ENCODE measurements at regions not wholly inside any gene's neighbourhood (a gene's known extent, or its start where the extent isn't known, plus 50 kb on each side); places are given as distances from the start of the nearest gene placed in this dataset.
"Not testable (repeated sequence)": the region's sequence is repeated elsewhere in the genome, so short reads cannot be mapped to it uniquely, and the experiment has no call there.

DNA sequence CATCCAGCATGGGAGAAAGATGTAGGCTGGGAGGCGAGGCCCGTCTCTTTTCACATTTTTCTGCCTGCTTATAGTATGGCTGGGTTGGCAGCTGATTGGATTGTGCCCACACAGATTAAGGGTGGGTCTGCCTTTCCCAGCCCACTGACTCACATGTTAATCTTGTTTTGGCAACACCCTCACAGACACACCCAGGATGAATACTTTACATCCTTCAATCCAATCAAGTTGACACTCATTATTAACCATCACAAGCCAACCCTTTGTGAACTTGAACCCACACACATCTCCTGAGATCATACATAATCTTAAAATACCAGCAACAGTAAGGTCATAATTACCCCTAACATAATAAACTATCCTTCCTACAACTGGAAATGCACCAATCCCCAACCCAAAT lies 74.1 kb upstream of the XKR3 start:
- not testable (repeated sequence) for TF ChIP-seq CTCF, POLR2A (IDR thresholded peaks at IDR 0.05)

All from esophagus squamous epithelium (tissue), 4 donors.